IPS-NIHi7 (cell line): ENCODE measurements at regions not wholly inside any gene's neighbourhood (a gene's known extent, or its start where the extent isn't known, plus 50 kb on each side); places are given as distances from the start of the nearest gene placed in this dataset.
A peak's percentile ranks its signal among the peaks of the same experiment; 100 is the strongest.
"Not testable (repeated sequence)": the region's sequence is repeated elsewhere in the genome, so short reads cannot be mapped to it uniquely, and the experiment has no call there.

Experiments
- DNase-seq: peaks from one replicate; pipeline ENCODE4 v3.0.0; 2012; ENCODE audit warnings: mixed read lengths; ENCODE audit errors: extremely low spot score

DNA sequence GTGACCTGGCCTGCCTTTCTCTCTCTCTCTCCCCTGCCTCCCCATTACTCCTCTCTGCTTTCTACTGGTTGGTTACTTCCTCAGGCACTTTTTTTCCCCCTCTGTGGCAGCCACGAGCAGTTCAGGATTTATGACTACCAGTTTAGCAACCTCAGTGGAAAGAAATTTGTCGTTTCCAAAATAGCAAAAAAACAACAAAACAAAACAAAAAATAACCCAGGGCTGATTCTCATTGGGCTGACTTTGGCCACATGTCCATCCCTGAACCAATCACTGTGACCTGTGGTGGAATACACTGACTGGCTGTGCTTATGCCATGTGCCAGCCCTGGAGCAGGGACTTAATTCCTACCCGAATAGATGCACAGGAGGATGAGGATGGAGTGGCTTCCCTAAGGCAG lies 137.4 kb downstream of the TFAP2C start:
- DNase-seq = no peak

DNA sequence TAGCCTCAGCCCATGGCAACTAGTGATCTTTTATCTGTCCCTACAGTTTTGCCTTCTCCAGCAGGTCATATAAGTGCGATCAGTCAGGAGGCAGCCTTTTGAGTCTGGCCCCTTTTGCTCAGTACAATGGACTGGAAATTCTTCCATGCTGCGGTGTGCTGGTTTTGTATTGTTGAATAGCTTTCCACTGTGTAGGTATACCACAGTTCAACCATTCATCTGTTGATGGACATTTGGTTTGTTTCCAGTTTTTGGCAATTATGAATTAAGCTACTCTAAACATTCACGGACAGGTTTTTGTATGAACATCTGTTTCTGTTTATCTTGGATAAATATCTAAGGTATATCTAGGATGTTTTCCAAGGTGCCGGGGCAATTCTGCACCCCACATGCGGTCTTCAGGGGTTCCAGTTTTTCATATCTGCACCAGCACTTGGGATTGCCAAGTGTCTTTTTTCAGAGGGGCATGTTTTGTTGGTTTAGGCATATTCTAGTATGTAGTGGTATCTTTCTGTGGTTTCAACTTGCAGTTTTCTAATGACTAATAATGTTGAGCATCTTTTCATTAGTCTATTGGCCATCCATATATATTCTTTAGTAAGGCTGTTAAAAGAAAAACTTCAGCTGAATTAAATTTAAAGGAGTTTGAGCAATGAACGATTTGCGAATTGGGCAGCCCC lies 141.0 kb downstream of the TFAP2C start:
- no peak for DNase-seq

DNA sequence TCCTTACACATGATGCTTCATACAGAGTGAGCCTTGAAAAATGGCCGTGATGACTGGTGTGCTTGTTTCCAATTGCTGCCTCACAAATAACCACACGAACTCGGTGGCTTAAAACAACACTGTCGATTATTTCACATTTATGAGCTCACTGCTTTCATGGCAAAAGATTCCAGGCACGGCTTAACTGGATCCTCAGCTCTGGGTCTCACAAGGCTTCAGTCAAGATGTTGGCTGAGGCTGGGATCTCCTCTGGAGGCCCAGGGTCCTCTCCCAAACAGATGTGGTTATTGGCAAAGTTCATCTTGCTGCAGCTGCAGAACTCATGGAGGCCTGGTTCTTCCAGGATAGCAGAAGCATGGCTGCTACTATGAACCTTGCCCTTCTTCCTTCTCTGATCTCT lies 144.6 kb downstream of the TFAP2C start:
- DNase-seq = no peak

DNA sequence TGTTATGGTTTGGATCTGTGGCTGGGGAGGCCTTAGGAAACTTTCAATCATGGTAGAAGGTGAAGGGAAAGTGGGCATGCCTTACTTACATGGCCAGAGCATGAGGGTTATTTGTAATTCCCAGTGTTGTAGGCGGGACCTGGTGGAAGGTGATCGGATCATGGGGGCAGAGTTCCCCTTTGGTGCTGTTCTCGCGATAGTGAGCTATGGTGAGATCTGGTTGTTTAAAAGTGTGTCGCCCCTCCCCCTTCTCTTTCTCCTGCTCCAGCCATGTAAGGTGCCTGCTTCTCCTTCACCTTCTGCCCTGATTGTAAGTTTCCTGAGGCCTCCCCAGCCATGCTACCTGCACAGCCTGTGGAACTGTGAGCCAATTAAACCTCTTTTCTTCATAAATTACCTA lies 145.8 kb downstream of the TFAP2C start:
- no peak for DNase-seq

DNA sequence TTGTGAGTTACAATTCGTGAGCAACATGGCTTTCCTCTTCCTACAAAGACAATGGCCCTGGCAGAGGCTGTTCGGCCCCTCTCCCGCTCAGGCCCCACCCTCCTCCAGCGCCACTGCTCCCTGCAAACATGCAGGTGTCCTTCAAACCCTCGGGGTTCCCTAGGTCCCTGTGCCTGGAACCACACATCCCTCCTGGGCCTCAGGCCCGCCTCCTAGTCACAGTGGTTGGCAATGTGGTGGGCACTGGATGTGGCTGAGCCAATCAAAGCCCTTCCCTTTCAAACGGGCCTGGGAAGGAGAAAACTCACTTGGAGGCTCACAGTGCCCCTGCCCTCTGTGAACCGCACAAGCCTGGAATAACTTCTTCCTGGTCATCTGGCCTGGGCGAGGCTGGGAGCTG lies 147.2 kb downstream of the TFAP2C start:
- peak; percentile 31 for DNase-seq

DNA sequence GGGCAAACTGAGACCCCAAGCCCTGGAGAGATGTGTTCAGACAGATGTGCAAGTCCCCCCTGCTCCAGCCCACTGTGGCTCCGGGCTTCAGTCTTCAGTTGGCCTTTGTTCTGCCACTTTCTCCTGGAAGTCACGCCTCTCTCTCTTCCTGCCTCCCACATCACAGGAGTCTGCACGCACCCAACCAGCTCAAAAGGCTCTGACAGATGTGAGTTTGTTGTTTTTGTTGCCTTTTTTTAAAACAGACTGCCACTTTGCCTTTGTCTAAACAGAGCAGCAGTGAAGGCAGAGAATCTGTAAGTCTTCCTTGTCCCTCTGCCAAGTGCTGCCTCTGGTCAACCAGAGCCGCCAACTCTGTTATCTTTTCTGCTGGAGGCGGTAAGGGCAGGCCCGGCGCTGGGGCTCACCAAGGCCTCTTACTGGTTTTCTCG lies 149.7 kb downstream of the TFAP2C start:
- no peak for DNase-seq

DNA sequence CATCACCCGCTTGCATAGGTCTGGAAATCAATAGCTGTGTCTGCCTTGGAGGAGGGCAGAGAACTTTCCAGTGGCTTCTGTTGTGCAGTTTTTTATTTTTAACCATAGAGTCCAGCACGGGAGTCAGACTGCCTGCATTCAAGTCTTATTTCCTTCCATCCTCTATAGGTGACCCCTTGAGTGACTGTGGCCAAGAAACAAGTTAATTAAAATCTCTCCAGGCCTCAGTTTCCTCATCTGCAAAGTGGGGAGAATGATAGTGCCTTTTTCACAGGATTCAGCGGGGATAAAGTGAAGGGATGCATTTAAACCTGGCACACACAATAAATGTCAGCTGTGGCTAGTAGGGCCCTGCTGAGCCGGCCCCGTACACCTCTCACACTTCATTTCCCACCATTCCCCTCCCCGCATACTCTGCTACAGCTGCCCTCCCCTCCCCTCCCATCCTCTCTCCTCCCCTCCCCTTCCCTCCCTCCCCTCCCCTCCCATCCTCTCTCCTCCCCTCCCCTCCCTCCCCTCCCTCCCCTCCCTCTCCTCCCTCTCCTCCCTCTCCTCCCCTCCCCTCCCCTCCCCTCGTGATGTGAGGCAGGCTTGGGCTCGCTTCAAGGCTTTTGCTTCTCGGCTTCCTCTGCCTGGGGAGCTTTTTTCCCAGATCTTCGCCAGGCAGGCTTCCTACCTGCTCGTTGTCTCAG lies 150.5 kb downstream of the TFAP2C start:
- no peak for DNase-seq

DNA sequence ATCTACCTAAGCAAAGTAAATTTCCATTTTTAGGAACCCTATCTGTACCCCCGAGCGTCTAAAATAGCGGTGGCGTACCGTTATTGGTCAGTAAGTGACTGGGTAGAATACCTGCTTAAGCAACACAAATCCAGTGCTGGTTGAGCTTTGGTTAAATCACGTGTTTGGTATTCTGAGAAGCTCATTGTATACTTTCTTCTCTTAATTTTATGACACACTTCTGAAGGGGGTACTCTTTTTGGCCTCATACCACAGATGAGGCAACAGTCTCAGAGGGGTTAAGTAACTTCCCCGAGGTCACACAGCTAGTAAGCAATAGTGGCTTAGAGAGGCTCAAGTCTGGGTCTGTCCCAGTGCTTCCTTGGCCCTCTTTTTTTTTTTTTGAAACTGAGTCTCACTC lies 151.2 kb downstream of the TFAP2C start:
- DNase-seq = no peak

DNA sequence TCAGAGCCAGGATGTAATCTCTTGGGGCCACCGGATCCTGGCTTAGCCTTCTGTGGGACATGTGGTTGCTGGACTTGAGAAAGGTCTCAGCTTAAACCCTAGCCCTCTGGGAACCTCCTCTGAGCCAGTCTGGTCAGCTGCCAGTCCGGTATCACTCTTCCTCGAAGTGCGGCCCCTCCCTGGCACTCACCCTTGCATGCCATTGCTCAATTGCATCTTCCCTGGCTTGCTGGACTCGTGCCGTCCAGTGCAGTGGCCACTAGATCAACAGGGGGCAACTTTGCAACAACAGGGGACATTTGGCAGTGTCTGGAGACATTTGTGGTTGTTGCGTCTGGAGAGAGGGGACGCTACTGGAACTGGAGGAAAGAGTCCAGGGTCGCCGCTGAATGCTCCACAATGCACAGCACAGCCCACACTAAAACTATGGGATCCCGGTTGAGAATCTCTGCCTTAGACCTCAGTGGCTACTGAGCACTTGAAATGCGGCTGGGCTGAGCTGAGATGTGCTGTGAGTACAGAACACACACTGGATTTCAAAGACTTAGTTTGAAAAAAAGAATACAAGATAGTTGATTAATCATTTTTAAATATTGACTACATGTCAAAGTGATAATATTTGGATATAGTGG lies 152.1 kb downstream of the TFAP2C start:
- DNase-seq = no peak

DNA sequence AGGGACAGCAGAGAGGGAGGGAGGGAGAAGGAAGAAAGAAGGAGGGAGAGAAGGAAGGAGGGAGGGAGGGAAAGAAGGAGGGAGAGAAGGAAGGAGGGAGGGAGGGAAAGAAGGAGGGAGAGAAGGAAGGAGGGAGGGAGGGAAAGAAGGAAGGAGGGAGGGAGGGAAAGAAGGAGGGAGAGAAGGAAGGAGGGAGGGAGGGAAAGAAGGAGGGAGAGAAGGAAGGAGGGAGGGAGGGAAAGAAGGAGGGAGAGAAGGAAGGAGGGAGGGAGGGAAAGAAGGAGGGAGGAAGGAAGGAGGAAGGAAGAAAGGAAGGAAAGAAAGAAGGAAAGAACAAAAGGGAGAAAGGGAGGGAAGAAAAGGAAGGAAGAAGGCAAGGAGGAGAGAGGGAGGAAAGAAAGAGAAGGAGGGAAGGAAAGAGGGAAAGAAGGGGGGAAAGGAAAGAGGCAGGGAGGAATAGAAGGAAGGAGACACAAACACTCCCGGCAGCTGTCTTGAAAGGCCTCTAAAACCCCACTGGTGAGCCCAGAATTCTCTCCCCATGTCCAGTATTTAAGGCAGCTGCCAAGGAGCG lies 153.0 kb downstream of the TFAP2C start:
- DNase-seq = not testable (repeated sequence)

DNA sequence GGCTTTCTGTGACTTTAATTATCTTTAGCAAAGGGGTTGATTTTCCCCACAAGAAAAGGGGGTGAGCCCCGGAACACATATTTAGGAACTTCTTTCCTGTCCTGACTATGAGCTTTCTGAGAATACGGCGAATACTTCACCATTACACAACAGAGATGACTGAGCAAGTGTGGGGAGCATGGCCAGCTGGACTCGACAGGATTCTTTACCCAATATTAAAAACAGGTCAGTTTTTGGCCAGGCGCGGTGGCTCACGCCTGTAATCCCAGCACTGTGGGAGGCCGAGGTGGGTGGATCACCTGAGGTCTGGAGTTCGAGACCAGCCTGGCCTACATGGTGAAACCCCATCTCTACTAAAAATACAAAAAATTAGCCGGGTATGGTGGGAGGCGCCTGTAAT lies 153.7 kb downstream of the TFAP2C start:
- not testable (repeated sequence) for DNase-seq

DNA sequence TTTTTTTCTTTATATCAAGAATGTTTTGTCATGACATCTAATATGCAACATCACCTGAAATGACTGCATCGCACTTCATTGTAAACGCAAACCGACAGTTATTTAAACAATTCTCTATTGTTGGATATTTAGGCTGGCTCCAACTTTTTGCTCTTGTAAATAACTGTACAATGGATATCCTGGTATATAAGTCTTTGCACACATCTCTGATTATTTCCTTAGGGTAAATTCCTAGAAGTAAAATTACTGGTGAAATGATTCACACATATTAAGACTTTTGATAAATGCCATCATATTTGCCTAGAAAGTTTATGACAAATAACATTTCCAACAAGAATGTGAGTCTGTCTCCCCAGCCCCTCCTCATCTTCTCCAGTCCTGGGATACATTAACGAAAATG lies 154.7 kb downstream of the TFAP2C start:
- no peak for DNase-seq

DNA sequence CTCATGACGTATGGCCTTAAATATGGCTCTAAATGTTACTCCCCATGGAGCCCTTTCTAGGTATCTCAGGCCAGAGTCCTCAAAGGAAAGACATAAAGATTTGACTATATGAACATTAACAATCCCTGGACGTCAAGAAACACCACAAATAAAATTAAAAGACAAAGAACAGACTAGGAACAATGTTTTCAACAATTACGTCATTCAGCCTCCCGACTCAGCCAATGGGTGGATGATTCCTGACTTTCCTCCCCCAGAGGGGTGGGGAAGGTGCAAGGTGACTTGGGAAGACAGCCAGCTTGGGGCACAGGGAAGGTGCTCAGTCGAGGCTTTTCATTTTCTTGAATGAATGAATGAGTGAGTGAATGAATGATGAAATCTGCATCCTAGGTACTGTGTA lies 157.4 kb downstream of the TFAP2C start:
- DNase-seq = no peak

DNA sequence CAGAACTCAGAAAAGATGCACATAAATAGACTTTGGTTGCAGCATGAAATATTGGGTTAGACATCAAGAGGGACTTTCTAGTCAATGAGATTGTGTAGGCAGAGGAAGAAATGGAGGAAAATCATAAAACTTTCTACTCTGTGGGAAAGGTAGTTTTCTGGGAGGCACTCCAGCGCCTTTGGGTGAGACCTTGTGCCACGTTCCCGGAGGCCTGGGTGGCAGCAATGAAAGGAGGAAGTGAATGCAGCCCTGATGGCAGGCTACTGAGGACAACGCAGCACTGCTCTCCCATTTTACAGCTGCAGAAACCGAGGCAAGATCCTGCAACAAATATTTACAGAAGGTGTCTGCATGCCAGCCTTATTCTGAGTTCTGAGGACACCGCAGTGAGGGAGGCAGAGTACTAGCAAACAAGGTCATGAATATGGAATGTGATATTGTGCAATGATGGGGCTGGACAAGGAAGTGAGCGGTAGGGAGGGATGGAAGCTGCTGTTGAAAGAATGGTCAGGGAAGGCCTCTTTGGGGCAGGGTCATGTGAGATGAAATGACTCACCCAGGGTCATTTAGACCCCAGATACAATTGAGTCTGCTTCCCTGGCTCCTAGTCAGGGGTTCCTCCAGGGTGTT lies 159.1 kb downstream of the TFAP2C start:
- DNase-seq = no peak

DNA sequence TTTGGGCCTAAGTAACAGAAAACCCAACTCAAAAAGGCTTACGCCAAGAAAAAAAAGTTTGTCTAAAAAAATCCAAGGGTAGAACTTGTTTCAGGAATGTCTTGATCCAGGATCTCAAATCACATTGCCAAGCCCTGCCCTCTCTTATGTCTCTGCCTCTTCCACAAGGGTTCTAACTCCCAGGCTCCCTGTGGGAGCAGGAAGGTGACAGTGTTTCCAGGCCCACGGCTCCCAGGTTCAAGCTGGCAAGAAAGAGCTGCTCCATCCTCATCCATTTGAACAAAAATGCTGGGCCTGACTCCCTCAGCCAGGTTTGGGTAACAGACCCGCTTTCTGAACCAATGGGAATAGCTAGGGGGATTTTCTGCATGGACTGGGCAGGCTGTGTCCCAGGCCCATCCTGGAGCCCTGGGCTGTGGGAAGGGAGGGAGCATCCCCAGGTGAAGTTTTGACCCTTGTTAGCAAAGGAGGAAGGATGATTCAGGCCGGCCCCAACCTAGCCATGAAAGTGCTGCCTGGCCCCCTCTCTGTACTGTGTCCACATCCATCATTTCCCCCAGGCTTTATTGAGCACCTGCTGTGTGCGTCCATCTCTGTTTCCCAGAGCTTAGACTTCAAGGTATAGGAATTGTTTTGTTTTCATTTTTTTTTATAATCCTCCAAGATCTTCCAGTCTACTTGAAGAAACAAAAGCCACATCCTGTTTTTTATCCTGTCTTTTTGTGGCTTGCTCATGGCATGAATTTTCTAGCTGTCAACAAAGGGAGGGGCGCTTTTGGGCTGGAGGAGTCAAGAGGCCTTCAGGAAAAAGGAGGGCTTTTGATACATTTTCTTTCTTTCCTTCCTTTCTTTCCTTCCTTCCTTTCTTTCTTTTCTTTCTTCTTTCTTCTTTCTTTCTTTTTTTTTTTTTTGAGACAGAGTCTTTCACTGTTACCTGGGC lies 159.8 kb downstream of the TFAP2C start:
- DNase-seq = no peak

DNA sequence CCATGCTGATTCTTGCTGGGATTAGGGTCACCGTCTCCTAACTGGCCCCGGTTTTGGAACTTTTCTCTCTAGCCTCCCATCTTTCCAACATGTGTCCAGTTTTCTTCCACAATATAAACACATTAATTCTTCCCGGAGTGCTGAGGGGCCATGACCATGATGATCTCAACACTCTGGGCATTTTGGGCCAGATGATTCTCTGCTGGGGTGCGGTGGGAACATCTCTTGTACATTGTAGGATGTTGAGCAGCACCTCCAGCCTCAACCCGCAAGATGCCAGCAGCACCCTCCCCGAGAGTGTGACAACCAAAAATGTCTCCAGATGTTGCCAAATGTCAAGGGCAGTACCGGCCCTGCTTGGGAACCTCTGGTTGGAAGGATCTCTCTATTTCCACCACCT lies 164.8 kb downstream of the TFAP2C start:
- no peak for DNase-seq

DNA sequence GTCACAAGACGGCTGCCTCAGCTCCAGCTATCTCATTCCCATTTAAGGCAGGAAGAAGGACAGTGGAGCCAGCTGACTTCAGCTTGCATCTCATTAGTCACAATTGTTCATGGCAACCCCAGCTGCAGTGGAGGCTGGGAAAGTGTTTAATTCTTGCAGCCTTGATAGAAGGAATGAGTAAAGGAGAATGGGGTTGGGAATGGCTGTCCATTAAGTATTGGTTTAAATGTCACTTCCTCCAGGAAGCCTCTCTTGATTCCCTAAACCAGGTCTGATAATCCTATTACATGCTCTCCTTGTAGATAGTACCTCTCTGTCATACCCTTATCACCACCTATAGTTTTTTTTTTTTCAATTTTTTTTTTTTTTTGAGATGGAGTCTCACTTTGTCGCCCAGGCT lies 166.4 kb downstream of the TFAP2C start:
- DNase-seq = no peak

DNA sequence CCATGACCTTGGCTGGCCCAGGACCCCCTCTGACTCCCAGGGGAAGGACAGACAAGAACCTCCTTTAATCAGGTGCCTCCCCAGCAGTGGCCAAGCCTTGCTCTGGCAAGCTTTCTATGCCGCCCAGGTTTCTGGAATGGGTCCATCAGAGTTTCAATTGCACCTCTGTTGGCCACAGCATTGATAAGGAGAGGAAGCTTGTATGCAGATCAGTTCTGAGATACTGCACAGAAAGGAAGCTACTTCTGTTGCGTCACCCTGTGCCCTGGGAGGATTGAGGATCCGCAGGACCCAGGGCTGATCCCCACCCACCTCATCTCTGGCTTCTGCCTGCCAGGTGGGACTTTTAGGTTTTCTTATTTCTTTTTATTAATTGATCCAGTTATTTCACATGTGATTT lies 167.2 kb downstream of the TFAP2C start:
- DNase-seq = no peak

DNA sequence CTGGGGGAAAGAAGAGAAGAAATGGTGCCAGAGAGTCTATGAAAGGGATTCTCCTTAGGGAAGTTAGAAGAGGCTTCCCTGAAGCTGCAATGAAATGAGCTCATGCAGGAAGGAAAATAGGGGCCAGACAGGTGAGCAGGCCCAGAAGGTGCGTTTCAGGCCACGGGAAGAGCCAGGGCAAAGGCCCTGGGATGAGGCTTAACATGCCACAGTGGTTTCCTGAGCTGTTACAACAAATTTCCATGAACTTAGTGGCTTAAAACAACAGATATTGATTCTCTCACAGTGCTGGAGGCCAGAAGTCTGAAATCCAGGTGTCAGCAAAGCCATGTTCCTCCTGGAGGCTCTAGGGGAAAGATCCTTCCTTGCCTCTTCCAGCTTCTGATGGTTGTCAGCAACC lies 167.9 kb downstream of the TFAP2C start:
- DNase-seq = no peak

DNA sequence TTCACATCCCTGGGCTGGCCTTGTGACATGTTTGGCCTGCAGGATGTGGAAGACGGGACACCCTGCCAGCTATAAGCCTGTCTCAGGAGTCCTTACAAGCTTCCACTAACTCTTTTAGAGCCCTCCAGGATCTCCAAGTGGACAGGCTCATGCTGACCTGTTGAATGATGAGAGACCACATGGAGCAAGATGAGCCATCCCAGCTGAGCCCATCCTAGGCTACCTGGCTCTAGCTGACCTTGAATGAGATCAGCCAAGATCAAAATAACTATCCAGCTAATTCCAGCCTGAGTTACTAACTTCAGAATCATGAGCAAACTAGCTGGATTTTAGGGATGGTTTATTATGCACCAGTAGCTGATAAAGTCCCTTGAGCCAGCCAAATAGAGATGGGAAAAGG lies 169.5 kb downstream of the TFAP2C start:
- DNase-seq = no peak

DNA sequence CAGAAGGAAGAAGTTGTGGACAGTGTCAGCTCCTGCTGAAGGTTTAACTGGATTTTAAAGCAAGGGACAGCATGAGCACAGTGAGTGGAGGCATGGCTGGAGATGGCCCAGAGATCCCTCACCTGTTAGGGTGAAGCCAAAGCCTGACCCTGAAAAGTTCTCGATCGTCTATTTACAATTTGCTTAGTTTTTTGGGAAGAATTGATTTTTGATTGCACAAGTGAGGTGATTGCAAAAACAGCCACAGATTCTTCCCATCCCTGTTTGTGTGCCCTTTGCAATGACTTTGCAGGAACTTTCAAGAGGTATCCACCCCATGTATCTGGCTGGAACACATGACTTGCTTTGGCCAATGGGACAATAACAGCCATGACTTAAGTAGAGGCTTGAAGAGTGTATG lies 170.1 kb downstream of the TFAP2C start:
- DNase-seq = no peak
